Superior temporal gyrus (tissue), 1 donor: ENCODE measurements at regions not wholly inside any gene's neighbourhood (a gene's known extent, or its start where the extent isn't known, plus 50 kb on each side); places are given as distances from the start of the nearest gene placed in this dataset.
"Not testable (repeated sequence)": the region's sequence is repeated elsewhere in the genome, so short reads cannot be mapped to it uniquely, and the experiment has no call there.

Source experiments
- DNase-seq: peaks from one replicate; pipeline ENCODE4 v3.0.0-alpha.2; 2016; ENCODE audit errors: extremely low spot score

GRCh38 chr16:47907109-47907508 is 248.7 kb downstream of the ABCC12 start:
- DNase-seq, result no peak

GRCh38 chr16:47905771-47906170 is 250.0 kb downstream of the ABCC12 start:
- no peak for DNase-seq

GRCh38 chr16:47904691-47905090 is 251.1 kb downstream of the ABCC12 start:
- DNase-seq, result no peak

- DNase-seq, result no peak
Measured at GRCh38 chr16:47903470-47903869, 252.3 kb downstream of the ABCC12 start.

GRCh38 chr16:47897105-47897504 is 258.7 kb downstream of the ABCC12 start:
- DNase-seq, result not testable (repeated sequence)

- no peak for DNase-seq
Measured at GRCh38 chr16:47895146-47895545, 260.6 kb downstream of the ABCC12 start.

- no peak for DNase-seq
Measured at GRCh38 chr16:47892999-47893398, 262.8 kb downstream of the ABCC12 start.

GRCh38 chr16:47888734-47889133 is 267.1 kb downstream of the ABCC12 start:
- DNase-seq, result no peak

GRCh38 chr16:47888142-47888541 is 267.7 kb downstream of the ABCC12 start:
- DNase-seq, result no peak

- DNase-seq, result no peak
Measured at GRCh38 chr16:47887496-47887895, 268.3 kb downstream of the ABCC12 start.

- DNase-seq, result no peak
Measured at GRCh38 chr16:47886631-47887415, 269.0 kb downstream of the ABCC12 start.

GRCh38 chr16:47886139-47886538 is 269.7 kb downstream of the ABCC12 start:
- no peak for DNase-seq

GRCh38 chr16:47885489-47885888 is 270.3 kb downstream of the ABCC12 start:
- DNase-seq, result no peak

GRCh38 chr16:47884116-47884725 is 271.6 kb downstream of the ABCC12 start:
- DNase-seq, result no peak

GRCh38 chr16:47881574-47881973 is 274.2 kb downstream of the ABCC12 start:
- DNase-seq, result no peak

- DNase-seq, result no peak
Measured at GRCh38 chr16:47880653-47881052, 275.1 kb downstream of the ABCC12 start.

- no peak for DNase-seq
Measured at GRCh38 chr16:47877166-47877565, 278.6 kb downstream of the ABCC12 start.

GRCh38 chr16:47876511-47876910 is 279.3 kb downstream of the ABCC12 start:
- DNase-seq, result no peak

GRCh38 chr16:47873434-47873833 is 282.4 kb downstream of the ABCC12 start:
- DNase-seq, result no peak

- DNase-seq, result no peak
Measured at GRCh38 chr16:47872225-47872624, 283.6 kb downstream of the ABCC12 start.

GRCh38 chr16:47866423-47866822 is 289.4 kb downstream of the ABCC12 start:
- no peak for DNase-seq

- no peak for DNase-seq
Measured at GRCh38 chr16:47865337-47865855, 290.4 kb downstream of the ABCC12 start.

GRCh38 chr16:47864262-47864661 is 291.5 kb downstream of the ABCC12 start:
- DNase-seq, result not testable (repeated sequence)
